ENCODE measurements at regions not wholly inside any gene's neighbourhood (a gene's known extent, or its start where the extent isn't known, plus 50 kb on each side); places are given as distances from the start of the nearest gene placed in this dataset.
"Not testable (repeated sequence)": the region's sequence is repeated elsewhere in the genome, so short reads cannot be mapped to it uniquely, and the experiment has no call there.

DNA sequence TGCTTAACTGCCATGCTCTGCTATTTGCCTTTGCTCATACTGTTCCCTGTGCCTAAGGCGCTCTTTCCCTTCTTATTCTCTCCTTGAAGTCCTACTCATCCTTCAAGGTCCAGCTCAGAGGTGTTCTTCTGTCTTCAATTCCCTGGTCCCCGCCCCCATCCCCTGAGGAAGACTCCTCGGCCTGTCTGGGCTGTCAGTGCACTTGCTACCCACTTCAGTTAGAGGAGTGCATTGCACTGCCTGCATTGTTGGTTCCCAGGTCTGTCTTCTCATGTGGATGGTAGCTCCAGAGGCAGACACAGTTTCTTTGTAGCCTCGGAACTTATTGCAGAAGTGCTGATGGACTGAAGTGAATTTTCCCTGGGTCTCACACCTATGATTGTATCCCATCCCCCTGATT is 194.0 kb downstream of the C1orf94 start:
- H3K27me3 ChIP-seq (ENCODE audit: insufficient read depth): no peaks in the 10 kb centered on the region
- no peaks in the 10 kb centered on the region for H3K36me3 Mint-ChIP-seq (ENCODE audit: low read depth)
- H4K20me1 ChIP-seq (replicated peaks; ENCODE audit: insufficient read depth): no peaks in the 10 kb centered on the region
- DNase-seq (ENCODE audit: low spot score): no peak
- TF ChIP-seq EZH2phosphoT487 (IDR thresholded peaks at IDR 0.05; ENCODE audit: unreplicated experiment) (no peak), ZNF114 (CRISPR knock-in tag; IDR thresholded peaks at IDR 0.05) (no peak), NANOG (IDR thresholded peaks at IDR 0.05; ENCODE audit: borderline replicate concordance) (no peak), JUNB (IDR thresholded peaks at IDR 0.05; ENCODE audit: unreplicated experiment) (no peak)
- TF ChIP-seq, protein P1, sequence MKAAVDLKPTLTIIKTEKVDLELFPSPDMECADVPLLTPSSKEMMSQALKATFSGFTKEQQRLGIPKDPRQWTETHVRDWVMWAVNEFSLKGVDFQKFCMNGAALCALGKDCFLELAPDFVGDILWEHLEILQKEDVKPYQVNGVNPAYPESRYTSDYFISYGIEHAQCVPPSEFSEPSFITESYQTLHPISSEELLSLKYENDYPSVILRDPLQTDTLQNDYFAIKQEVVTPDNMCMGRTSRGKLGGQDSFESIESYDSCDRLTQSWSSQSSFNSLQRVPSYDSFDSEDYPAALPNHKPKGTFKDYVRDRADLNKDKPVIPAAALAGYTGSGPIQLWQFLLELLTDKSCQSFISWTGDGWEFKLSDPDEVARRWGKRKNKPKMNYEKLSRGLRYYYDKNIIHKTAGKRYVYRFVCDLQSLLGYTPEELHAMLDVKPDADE (IDR thresholded peaks at IDR 0.05): no peak
- H3K36me3 ChIP-seq (ENCODE audit: insufficient read depth): no peaks in the 10 kb centered on the region
- no peak overlapping the region for H3K27ac ChIP-seq (ENCODE audit: low read depth)
- ATAC-seq: no peak
- no peak overlapping the region for H2AFZ ChIP-seq
- no peak overlapping the region for H3K4me3 ChIP-seq
- H3K4me1 ChIP-seq (ENCODE audit: insufficient read depth): no peaks in the 10 kb centered on the region
- H3K79me2 ChIP-seq (replicated peaks; ENCODE audit: insufficient read depth): no peaks in the 10 kb centered on the region
- no peak overlapping the region for H3K4me2 ChIP-seq
- H3K27me3 Mint-ChIP-seq (ENCODE audit: insufficient read depth, low read depth, poor library complexity): peaks cover 1% of the 10 kb centered on the region
- H3K4me3 Mint-ChIP-seq: no peak overlapping the region
- no peaks in the 10 kb centered on the region for H3K9me2 ChIP-seq (ENCODE audit: insufficient read depth)
- no peaks in the 10 kb centered on the region for H3K9me3 Mint-ChIP-seq
- H3K27ac Mint-ChIP-seq: no peak overlapping the region
- no peaks in the 10 kb centered on the region for H3F3A ChIP-seq (replicated peaks; ENCODE audit: low read depth)
- no peaks in the 10 kb centered on the region for H3K4me1 Mint-ChIP-seq

DNA sequence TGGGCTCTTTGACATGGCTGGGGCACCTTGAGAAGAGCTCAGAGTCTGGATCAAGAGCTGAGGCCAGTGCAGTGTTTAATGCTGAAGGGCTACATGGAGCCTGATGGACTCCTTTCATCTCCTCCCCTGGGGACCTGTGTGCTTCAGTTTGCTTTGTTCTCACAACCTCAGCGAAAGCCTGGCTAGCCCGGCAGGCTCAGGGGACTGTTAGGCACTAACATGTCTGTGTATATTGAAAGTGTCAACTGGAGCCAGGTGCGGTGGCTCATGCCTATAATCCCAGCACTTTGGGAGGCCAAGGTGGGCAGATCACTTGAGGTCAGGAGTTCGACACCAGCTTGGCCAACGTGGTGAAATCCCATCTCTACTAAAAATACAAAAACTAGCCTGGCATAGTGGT is 194.5 kb downstream of the C1orf94 start:
- not testable (repeated sequence) for H2AFZ ChIP-seq; H3K9me3 Mint-ChIP-seq; H3K27me3 ChIP-seq (ENCODE audit: insufficient read depth); H3K36me3 Mint-ChIP-seq (ENCODE audit: low read depth); H3K27me3 Mint-ChIP-seq (ENCODE audit: insufficient read depth, low read depth, poor library complexity); H3K4me3 ChIP-seq; H3K36me3 ChIP-seq (ENCODE audit: insufficient read depth); H3K4me1 ChIP-seq (ENCODE audit: insufficient read depth); H3K4me2 ChIP-seq; H3K27ac ChIP-seq (ENCODE audit: low read depth); ATAC-seq; H3K79me2 ChIP-seq (replicated peaks; ENCODE audit: insufficient read depth); H3K4me3 Mint-ChIP-seq; H4K20me1 ChIP-seq (replicated peaks; ENCODE audit: insufficient read depth); H3K4me1 Mint-ChIP-seq; H3F3A ChIP-seq (replicated peaks; ENCODE audit: low read depth); DNase-seq (ENCODE audit: low spot score); H3K9me2 ChIP-seq (ENCODE audit: insufficient read depth); H3K27ac Mint-ChIP-seq

DNA sequence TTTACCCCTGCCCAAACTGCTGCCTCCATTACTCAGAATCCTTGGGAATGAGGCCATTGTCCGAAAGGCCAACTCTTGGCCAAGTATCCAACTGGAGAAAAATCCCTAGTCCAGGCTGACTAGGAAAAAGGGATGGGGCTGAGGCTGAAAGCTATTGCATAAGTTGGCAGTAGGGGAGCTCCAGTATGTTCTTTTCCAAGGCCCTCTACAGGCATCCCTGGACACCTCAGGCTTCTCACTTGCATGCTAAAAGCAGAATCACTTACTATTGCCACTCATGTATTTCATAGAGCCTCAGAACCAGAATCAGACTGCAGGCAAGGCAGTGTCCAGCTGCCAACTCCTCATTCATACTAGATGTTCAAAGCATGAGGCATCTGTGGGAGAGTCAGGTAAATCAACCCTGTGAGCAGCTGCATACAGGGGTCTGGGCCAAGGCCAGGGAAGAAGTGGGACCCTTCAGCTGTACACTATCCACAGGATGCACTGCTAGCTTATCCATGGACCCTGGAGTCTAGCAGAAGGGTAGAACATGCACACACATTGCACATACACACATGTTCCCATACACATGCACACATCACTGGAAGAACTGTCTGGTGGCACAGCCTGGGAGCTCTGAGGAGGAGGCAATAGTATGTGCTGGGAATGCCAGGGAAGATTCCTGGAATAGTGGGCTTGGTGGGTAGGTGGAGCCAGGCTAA is 195.3 kb downstream of the C1orf94 start:
- Mint-ChIP-seq H3K27ac (no peak overlapping the region), H3K9me3 (no peaks in the 10 kb centered on the region; the same call in 2 of the 3 replicates), H3K36me3 (ENCODE audit: low read depth) (no peaks in the 10 kb centered on the region), H3K4me3 (no peak overlapping the region), H3K4me1 (no peaks in the 10 kb centered on the region), H3K27me3 (ENCODE audit: insufficient read depth, low read depth, poor library complexity) (peaks cover 1% of the 10 kb centered on the region)
- Histone ChIP-seq H3K4me3 (no peak overlapping the region), H3K9me2 (ENCODE audit: insufficient read depth) (no peaks in the 10 kb centered on the region), H3K36me3 (ENCODE audit: insufficient read depth) (no peaks in the 10 kb centered on the region), H3K27me3 (ENCODE audit: insufficient read depth) (no peaks in the 10 kb centered on the region), H2AFZ (no peak overlapping the region), H3K4me1 (ENCODE audit: insufficient read depth) (no peaks in the 10 kb centered on the region), H3K4me2 (no peak overlapping the region), H3K27ac (ENCODE audit: low read depth) (no peak overlapping the region), H3F3A (replicated peaks; ENCODE audit: low read depth) (no peaks in the 10 kb centered on the region), H4K20me1 (replicated peaks; ENCODE audit: insufficient read depth) (no peaks in the 10 kb centered on the region), H3K79me2 (replicated peaks; ENCODE audit: insufficient read depth) (no peaks in the 10 kb centered on the region)
- TF ChIP-seq EZH2phosphoT487 (IDR thresholded peaks at IDR 0.05; ENCODE audit: unreplicated experiment) (no peak), STAT1 (IDR thresholded peaks at IDR 0.05; ENCODE audit: unreplicated experiment) (no peak)
- TF ChIP-seq, protein P2, sequence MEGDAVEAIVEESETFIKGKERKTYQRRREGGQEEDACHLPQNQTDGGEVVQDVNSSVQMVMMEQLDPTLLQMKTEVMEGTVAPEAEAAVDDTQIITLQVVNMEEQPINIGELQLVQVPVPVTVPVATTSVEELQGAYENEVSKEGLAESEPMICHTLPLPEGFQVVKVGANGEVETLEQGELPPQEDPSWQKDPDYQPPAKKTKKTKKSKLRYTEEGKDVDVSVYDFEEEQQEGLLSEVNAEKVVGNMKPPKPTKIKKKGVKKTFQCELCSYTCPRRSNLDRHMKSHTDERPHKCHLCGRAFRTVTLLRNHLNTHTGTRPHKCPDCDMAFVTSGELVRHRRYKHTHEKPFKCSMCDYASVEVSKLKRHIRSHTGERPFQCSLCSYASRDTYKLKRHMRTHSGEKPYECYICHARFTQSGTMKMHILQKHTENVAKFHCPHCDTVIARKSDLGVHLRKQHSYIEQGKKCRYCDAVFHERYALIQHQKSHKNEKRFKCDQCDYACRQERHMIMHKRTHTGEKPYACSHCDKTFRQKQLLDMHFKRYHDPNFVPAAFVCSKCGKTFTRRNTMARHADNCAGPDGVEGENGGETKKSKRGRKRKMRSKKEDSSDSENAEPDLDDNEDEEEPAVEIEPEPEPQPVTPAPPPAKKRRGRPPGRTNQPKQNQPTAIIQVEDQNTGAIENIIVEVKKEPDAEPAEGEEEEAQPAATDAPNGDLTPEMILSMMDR (conservative IDR thresholded peaks at IDR 0.05; ENCODE audit: low read depth in 2 of 2): no peak
- DNase-seq (ENCODE audit: low spot score) (peak; percentile 9), ATAC-seq (peak; percentile 63)

Measured in GM23338 (cell line).